GM12891 (cell line): ENCODE measurements at regions not wholly inside any gene's neighbourhood (a gene's known extent, or its start where the extent isn't known, plus 50 kb on each side); places are given as distances from the start of the nearest gene placed in this dataset.

Experiments
- POLR2A ChIP-seq: IDR thresholded peaks from 2 replicates; pipeline ENCODE4 v1.6.1; 2011; ENCODE audit warnings: low read depth, low read length, control low read depth
- POLR2AphosphoS5 ChIP-seq: IDR thresholded peaks from 2 replicates; pipeline ENCODE4 v1.6.1; 2011; ENCODE audit warnings: low read depth, low read length, control low read depth

GRCh38 chr18:58805467-58806187 lies 59.0 kb upstream of the ZNF532 start:
- TF ChIP-seq POLR2A, result no peak
- no peak for TF ChIP-seq POLR2AphosphoS5
